Fibroblast of the conjunctiva (primary cell): ENCODE measurements at regions not wholly inside any gene's neighbourhood (a gene's known extent, or its start where the extent isn't known, plus 50 kb on each side); places are given as distances from the start of the nearest gene placed in this dataset.

Source experiments
- DNase-seq: peaks from one replicate; pipeline ENCODE4 v3.0.0-alpha.2; 2010; ENCODE audit warnings: low read depth

- DNase-seq: no peak
These were observed 101.7 kb upstream of the CASZ1 start for GRCh38 chr1:10897981-10898728.

DNA sequence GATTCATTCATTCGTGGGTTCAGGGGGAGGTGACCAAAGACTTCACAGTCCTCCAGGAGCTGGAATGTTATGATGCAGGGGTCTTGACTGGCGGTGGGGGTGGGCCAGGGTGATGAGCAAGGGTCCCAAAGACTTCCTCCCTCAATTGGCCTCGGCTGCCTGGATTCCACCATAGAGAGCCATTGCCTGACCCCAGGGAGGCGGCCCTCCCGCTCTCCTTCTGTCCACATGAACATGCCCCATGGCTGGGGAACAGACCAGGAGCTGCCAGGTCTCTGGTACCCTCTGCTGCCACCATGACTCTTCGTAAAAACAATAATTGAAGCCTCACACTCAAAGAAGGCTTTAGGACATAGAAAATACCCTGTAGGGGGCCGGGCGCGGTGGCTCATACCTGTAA lies 102.5 kb upstream of the CASZ1 start:
- no peak for DNase-seq

DNA sequence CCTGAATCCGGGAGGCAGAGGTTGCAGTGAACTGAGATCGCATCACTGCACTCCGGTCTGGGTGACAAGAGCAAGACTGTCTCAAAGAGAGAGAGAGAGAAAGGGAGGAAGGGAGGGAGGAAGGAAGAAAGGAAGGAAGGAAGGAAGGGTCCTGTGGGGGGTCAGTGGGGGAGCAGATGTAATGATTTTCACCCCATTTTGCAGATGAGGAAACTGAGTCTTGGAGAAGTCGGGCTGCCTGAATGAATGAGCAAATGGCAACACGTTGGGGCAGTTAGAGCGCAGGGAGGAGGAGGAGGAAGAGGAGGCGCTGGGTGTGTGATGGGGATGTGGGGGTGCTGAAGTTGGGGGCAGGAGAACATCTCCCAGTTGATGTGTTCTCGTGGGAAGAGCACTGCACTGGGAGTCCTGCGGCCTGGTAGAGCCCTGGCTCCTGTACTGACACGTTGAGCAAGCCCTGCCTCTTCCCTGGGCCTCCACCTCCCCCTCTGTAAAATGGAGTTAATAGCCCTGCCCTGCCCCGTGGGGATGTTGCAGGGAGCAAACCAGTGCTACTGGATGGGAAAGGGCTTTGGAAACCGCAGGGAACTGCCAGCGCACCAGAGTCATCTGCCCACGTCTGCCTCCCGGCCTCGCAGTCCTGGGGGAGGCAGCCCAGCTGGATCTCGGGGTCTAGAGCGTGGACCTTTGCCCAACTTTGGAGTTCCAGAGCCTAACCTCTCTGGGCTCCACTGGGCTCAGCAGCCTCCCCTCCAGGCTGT lies 103.2 kb upstream of the CASZ1 start:
- DNase-seq: no peak

- DNase-seq: no peak
These were observed 103.8 kb upstream of the CASZ1 start for GRCh38 chr1:10900251-10900651.

- DNase-seq: no peak
These were observed 104.2 kb upstream of the CASZ1 start for GRCh38 chr1:10900691-10901090.

DNA sequence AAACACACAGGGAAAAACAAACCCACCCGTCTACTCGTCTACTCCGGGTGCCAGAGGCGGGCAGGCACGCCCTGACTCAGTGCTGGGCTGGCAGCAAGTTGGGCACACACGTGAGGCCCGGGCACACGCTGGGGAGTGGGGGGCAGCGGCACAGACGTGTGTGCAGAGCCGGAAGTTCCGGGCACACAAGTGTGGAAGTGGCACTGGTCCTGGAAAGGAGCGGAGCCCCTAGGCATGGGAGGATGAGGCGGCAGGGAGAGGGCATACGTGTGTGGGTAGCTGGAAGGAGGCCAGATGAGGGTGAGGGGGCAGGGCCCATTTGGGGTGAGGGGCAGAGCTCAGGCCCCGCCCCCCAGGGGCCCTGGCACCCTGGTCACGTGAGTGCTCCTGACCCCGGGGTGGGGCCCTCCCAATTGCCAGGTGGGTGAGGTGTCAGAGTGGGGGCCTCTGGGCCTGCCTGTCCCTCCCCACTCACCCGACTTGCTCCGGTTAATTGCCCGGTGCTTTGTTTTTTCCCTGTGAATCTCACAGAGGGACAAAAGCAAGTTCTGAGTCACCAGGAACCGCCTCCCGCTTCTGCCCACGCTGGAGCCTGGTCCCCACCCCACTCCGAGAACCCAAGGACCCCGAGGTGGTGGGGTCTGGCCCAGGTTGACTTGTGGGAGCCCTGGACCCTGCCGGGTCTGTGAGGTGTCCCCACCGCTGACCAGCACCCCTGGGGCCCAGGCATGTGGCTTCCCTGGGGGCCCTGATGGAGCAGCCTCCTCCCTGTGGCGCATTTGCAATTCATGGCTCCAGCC lies 104.8 kb upstream of the CASZ1 start:
- DNase-seq: no peak

GRCh38 chr1:10901891-10902805 lies 105.7 kb upstream of the CASZ1 start:
- DNase-seq: no peak

DNA sequence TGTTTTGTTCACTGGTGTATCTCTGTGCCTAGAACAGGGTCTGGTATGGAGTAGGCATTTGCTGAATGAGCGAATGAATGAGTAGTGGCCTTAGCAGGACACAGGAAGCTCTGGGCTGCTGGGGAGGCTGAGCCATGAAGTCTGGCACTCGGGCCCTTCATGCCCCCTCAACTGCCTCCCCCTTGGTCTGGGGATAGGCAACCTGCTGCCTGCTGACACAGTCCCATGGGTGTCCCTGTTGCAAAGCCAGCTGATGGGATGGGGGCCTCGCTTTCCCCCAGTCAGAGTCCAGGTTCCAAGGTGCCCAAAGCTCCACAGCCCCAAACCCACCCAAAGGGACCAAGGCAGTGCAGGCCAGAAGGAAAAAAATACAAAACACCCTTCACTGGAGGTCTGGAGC lies 107.0 kb upstream of the CASZ1 start:
- no peak for DNase-seq

DNA sequence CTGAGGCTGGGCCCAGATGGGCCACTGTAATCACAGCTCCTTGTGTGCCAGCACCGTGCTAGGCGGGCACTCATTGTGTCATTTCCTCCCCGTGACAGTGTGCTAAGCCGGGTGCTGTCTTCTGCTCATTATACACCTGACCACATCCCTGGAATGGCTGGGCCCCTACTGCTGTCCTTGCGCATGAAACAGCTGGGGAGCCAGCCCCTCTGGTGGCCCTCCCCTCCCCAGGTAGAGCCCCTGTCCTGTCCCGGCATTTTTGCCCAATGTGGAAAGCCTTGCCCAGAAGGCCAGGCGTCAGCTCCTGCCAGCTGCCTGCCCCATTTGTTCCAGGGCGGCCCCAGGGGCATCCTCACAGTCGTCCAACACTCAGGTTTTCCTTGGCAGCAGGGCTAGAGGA lies 107.4 kb upstream of the CASZ1 start:
- DNase-seq: no peak

GRCh38 chr1:10904396-10905358 lies 107.8 kb upstream of the TARDBP start:
- DNase-seq: no peak

- DNase-seq: no peak
These were observed 106.4 kb upstream of the TARDBP start for GRCh38 chr1:10905841-10906655.

GRCh38 chr1:10906866-10907519 lies 105.5 kb upstream of the TARDBP start:
- no peak for DNase-seq

DNA sequence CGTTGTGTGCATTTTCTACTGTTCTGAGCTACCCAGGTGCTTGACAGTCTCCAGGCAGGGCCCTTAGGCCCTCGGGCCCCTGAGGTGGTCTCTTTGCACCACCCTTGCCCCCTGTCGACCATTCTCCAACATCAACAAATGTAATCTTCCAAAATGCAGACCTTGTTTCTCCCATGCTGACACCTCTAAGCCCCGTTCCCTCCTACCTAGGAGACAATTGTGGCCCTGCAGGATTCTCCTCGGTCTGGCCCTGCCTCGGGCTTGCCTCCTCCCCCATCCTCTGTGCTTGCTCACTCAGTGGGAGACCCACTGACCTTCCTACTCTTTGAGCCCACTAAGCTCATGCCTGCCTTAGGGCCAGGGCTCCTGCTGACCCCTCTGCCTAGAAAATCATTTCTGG lies 104.2 kb upstream of the TARDBP start:
- DNase-seq: no peak

DNA sequence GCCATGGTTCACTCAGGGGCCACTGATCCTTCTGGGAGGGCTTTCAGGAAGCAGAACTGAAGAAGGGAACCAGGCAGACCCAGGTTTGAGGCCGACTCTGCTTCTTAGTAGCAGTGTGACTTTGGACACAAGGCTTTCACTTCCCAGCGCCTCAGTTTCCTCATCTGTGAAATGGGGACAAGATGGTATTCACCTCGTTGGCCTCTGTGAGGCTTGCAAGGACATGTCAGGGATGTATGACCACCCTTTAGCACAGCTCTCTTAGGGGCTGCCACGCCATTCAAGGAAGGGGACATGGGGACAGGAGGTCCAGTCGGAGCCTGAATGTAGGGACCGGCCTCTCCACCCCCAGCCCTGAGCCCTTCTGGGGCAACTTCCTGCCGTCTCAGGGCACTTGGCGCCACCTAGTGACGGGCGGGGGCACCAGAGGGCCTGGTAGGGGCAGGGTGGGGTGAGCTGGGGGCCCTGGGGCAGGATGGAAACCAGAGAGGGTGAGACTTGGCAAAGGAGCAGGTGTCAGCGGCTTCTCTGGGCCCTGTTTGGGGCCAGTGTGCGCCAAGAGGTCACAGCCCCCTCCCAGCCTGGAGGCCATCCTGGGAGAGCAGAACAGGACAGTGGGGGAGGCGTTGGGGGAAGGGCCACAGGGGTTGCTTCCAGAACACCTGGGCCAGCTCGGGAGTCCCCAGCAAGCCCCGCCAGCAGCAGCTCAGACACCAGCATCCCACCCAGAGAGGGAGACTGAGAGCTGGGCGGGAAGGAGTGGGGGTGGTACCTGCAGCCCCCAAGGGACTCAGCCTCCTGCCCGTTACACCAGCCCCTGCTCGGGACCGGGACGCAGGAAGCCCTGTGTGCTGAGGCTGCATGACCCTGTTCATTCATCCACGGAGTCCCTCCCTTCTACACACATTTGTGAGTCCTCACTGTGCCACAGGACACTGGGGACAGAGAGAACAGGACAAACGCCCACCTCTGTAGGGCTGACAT lies 102.5 kb upstream of the TARDBP start:
- no peak for DNase-seq

GRCh38 chr1:10910681-10911489 lies 101.6 kb upstream of the TARDBP start:
- DNase-seq: no peak

DNA sequence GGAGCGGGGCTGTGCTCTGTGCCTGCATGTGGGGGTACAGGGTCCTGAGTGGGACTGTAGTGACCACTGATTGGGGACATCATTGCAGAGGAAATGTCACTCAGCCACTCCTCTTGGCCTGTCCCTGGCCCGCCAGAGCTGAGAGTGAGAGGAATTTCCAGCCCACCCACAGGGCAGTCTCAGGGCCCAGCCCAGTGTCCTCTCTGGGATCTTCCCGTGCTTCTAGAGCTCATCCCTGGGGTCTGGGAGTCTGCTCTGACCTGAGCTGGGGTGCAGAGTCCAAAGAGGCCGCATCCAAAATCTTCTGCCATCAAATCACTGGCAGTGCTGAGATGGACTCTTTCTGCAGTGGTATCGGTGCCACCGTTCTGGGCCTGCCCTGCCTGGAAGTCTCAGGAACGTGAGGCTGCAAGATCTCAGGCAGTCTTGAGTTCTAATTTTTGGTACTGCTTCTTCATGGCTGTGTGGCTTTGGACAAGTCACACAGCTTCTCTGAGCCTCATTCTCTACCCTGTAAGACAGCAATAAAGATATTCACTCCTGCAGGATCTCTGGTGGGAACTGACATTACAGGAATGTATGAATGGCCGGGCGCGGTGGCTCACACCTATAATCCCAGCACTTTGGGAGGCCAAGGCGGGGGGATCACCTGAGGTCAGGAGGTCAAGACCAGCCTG lies 100.8 kb upstream of the TARDBP start:
- no peak for DNase-seq
